ENCODE measurements at regions not wholly inside any gene's neighbourhood (a gene's known extent, or its start where the extent isn't known, plus 50 kb on each side); places are given as distances from the start of the nearest gene placed in this dataset.

DNA sequence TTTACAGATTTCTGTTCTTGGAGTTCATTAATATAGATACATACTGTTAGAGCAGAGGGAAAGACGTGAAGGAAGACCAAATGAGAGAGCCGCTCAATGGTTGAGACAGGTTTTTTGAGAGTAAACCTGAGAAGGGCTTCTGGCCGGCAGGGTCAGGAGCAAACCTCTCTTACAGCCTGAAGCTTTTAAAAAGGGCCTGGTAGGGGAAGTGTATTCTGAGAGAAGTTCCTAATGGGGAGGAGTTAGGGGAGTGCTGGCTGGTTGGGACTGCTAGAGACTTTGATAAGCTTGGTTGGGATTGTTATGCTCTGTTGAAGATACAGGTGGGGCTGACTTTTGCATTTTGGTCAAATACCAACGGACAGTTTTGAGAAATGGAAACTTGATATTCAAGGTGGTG lies 186.8 kb upstream of the PABPC4L start:
- DNase-seq (ENCODE audit: missing footprints) (no peak), ATAC-seq (no peak)
- intact Hi-C loops (cut with DNase I) = no loop called here

DNA sequence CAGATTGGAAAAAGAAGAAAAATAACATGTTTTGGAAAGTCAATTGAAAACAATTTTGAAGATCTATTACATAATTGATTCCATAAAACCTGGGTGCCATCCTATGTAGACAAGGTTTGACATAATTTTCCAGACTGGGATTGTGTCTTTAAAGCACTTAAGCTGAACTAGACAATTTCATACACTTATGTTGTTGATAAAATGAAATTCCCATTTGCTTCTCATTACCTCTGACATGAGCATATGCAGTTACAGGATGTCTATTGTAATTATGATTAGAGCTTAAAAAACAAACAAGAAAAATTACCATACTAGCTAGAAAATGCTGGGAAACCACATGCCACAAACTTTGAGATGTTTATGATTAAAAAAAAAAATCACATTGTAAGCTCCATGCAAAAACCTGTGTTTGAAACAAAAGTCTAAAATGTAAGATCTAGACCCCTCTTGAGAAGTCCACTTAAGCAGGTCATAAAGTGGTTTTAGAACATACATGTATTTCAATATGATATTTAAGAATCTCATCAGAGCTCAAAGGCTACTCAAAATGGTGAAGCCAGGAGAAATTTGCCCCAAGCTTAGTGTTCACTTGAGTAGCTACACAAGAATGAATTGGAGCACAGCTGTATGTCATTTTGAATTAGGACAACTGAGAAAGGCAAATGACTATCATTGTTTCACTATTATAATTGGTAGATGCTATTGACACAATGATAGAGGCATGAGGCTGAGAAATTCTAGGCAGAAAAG lies 181.1 kb upstream of the PABPC4L start:
- no peak for DNase-seq (ENCODE audit: missing footprints)
- intact Hi-C loops (cut with DNase I) = no loop called here
- ATAC-seq = no peak

- DNase-seq (ENCODE audit: missing footprints) (no peak), ATAC-seq (no peak)
- intact Hi-C loops (cut with DNase I) = no loop called here
Observed at GRCh38 chr4:134375775-134376174, 174.2 kb upstream of the PABPC4L start.

DNA sequence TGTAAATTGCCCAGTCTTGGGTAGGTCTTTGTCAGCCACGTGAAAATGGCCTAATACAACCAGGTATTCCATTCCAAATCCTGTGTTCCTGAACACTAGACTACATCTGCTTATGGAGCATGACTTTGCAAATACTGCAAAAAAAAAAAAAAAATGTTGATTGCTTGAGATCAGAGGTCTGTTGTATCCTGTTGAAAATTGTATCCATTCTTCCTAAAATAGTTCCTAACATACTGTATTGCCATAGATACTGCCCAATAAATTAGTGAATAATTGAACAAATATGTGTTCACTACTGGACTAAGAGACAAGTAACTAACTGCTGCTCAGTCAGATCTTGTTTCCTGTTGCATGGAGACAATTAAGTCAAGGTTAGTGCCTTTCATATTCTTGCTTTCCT lies 164.3 kb upstream of the PABPC4L start:
- intact Hi-C loops (cut with DNase I) = no loop called here
- ATAC-seq = no peak
- no peak for DNase-seq (ENCODE audit: missing footprints)

GRCh38 chr4:134364928-134365327 lies 163.3 kb upstream of the PABPC4L start:
- ATAC-seq = no peak
- intact Hi-C loops (cut with DNase I) = no loop called here

GRCh38 chr4:134345244-134345643 lies 143.7 kb upstream of the PABPC4L start:
- DNase-seq (ENCODE audit: missing footprints) (no peak), ATAC-seq (no peak)
- intact Hi-C loops (cut with DNase I) = no loop called here

More at GRCh38 chr4:134364928-134365327, 163.3 kb upstream of the PABPC4L start:
- DNase-seq (ENCODE audit: missing footprints) = no peak

- no peak for ATAC-seq
- no peak for DNase-seq (ENCODE audit: missing footprints)
- intact Hi-C loops (cut with DNase I) = no loop called here
Observed at GRCh38 chr4:134343656-134344055, 142.1 kb upstream of the PABPC4L start.

DNA sequence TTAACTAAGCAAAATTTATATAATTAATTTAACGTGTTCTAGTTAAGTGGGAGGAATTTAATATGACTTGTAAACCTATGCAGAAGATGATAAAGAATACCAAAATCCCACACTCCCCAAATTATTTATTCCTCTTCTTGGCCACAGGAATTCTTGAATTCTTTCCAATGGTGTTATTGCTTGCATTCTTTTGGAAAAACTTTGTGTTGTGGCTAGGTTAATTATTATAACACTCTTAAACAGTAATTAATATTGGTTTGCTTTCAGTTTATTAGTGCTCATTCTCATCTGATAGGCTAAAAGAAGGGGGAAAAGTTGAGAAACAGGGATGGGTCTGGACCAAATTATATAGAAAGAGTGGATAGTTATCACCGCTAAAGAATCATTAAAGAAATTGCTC lies 141.5 kb upstream of the PABPC4L start:
- intact Hi-C loops (cut with DNase I) = no loop called here
- ATAC-seq = no peak
- DNase-seq (ENCODE audit: missing footprints) = no peak

- DNase-seq (ENCODE audit: missing footprints) = no peak
- ATAC-seq = no peak
- intact Hi-C loops (cut with DNase I) = no loop called here
Observed at GRCh38 chr4:134337574-134337973, 136.0 kb upstream of the PABPC4L start.

DNA sequence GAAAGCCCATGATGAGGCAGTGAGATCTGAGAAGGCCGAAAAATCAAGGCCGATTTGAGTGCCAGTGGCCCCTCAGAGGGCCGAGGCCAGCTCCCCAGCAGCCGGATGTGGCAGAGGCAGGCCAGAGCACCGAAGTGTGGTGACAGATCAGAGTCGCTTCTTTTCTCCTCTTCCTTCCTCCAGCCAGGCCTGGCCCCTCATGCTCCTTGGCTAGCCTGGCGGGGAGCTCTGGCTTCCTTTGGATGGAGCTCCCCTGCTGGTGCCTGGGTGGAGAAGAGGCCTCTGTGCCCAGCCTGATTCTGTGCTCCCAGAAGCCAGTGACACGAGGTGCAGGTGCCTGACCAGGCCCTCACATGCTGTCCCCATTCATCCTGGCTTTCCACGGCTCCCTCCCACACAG lies 127.2 kb upstream of the PABPC4L start:
- DNase-seq (ENCODE audit: missing footprints) (no peak), ATAC-seq (no peak)
- intact Hi-C loops (cut with DNase I) = no loop called here

DNA sequence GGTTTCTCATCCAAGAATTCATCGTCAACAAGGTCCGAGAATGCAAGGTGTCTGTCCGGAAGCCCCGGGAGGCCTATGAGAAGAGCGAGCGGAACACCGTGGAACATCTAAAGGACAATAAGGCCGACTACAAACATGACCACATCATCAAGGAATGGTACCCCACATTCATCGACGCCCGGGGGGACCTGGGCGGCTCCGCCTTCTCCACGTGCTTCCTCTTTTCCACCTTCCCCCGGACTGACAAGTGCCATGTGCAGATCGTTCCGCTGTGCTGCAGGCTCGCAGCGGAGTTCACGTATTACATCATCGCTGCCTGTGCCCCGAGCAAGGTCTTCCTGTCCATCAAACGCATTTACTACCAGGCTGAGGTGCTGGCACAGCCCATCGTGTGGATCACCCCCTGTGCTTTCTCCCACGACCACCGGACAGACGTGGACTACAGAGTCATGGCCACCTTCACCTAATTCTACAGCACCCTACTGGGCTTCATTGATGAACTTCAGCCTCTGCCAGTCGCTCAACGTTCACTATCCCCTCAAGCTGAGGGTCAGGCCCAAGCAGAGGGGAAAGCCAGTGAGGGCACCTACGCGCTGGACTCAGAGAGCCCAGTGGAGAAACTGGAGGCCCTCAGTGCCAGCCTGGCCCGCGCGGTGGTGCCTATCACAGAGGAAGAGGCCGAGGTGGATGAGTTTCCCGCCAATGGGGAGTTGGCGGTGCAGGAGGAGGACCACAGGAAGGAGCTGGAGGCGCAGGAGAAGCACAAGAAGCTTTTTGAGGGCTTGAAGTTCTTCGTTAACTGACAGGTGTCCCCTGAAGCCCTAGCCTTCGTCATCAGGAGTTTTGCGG lies 125.9 kb upstream of the PABPC4L start:
- ATAC-seq (no peak), DNase-seq (ENCODE audit: missing footprints) (no peak)
- intact Hi-C loops (cut with DNase I) = no loop called here

DNA sequence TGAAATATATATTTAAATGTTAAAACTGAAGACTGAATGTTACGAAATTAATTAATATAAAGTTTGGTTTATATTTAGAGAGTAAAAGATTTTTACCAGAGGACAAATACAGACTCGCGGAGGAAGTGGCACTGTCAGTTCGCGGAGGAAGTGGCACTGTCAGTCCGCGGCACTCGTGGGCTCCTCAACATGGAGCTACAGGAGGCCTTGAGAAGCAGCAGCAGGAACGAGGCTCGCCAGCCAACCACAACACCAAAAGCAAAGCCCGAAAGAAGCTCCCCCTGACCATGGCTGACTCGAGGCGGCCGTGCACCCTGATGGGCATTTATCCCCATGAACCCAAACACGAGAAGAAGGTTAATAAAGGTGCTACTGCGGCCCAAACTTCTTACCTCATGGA lies 125.3 kb upstream of the PABPC4L start:
- ATAC-seq = no peak
- intact Hi-C loops (cut with DNase I) = no loop called here
- DNase-seq (ENCODE audit: missing footprints) = no peak

DNA sequence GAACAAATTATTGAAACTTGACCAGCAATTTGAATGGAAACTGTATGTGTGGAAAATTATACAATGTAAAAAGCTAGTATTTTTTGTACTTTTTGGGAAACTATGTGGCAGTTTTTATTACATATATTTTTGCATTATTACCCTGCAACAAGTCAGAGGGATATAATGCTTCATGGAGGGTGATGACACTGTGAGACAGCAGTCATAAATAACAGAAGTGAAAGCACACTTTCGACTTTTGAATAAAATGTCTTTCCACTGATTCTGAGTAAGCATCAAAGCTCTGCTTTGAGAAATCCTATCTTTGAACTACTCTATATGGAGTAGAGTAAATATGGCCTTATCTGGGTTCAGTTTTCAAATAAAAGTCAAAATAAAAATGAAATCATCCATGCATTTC lies 122.6 kb upstream of the PABPC4L start:
- intact Hi-C loops (cut with DNase I) = no loop called here
- no peak for ATAC-seq
- no peak for DNase-seq (ENCODE audit: missing footprints)

GRCh38 chr4:134320048-134320447 lies 118.5 kb upstream of the PABPC4L start:
- no peak for DNase-seq (ENCODE audit: missing footprints)
- intact Hi-C loops (cut with DNase I) = no loop called here
- no peak for ATAC-seq

DNA sequence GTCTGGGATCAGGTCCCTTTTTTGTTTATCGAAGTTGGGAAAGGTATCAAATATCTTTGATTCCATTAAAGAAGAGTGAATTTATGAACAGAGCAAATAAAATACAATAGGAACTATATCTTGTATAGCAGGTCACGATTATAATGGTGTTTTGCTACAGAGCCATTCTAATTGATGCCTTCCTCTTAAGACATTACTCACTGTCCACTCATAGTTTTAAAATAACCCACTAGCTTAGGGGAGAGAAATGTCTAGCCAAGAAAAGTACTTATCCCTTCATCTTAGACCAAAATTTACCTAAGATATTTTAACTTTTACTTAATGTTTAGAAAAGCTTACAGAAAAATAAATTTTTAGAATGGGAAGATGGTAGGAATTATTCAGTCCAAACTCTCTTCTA lies 112.0 kb upstream of the PABPC4L start:
- DNase-seq (ENCODE audit: missing footprints) = no peak
- intact Hi-C loops (cut with DNase I) = no loop called here
- no peak for ATAC-seq

GRCh38 chr4:134309715-134310114 lies 108.1 kb upstream of the PABPC4L start:
- intact Hi-C loops (cut with DNase I) = no loop called here
- DNase-seq (ENCODE audit: missing footprints) (no peak), ATAC-seq (no peak)

DNA sequence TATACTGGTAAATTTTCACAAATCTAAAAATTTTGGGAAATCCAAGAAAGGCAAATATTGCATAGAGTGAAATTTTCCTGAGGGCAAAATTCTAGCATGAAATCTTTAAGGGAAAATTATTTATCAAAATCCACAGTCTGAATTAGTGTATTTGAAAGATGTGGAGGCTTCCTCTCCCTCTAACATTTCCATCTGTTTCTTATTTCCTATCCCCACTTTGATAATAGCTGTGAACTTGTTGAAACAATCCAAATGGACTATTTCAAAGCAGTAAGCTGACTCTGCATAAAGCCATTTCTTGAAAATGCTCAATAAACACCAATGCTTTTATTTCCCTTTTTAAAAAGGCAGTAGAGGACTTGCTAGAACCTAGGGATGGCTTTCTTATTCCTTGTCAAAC lies 107.3 kb upstream of the PABPC4L start:
- no peak for ATAC-seq
- no peak for DNase-seq (ENCODE audit: missing footprints)
- intact Hi-C loops (cut with DNase I) = no loop called here

- ATAC-seq (no peak), DNase-seq (ENCODE audit: missing footprints) (no peak)
- intact Hi-C loops (cut with DNase I) = no loop called here
Observed at GRCh38 chr4:134298313-134298712, 96.7 kb upstream of the PABPC4L start.

GRCh38 chr4:134297765-134298164 lies 96.2 kb upstream of the PABPC4L start:
- intact Hi-C loops (cut with DNase I) = no loop called here
- DNase-seq (ENCODE audit: missing footprints) (no peak), ATAC-seq (no peak)

- intact Hi-C loops (cut with DNase I) = no loop called here
- no peak for DNase-seq (ENCODE audit: missing footprints)
- ATAC-seq = no peak
Observed at GRCh38 chr4:134282680-134283079, 81.1 kb upstream of the PABPC4L start.

Data from Right ventricle myocardium inferior (tissue), 1 donor.